ENCODE measurements at regions not wholly inside any gene's neighbourhood (a gene's known extent, or its start where the extent isn't known, plus 50 kb on each side); places are given as distances from the start of the nearest gene placed in this dataset.

DNA sequence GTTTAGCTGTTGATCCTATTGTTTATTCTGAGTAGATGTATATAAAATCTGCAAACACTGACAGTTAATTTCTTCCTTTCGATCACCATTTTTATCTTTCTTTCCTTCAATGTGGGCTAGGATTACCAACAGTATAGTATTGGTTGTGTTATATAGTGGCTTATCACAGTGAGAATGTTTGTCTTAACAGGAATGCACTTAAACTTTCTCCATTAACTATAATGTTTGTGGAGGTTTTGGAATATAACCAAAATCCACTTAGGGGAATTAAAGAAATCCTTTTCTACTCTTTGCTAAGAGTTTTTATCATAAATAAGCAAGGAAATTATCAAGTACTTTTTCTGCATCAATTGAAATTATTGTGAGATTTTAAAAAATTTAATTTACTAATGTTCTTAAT, 244.6 kb downstream of the LACC1 start:
- TF ChIP-seq SIN3A (IDR thresholded peaks at IDR 0.05; ENCODE audit: borderline replicate concordance, insufficient read depth, low read length) (no peak), FOXP2 (optimal IDR thresholded peaks at IDR 0.05; ENCODE audit: borderline replicate concordance, extremely low read depth, extremely low read length, insufficient read depth) (no peak)

DNA sequence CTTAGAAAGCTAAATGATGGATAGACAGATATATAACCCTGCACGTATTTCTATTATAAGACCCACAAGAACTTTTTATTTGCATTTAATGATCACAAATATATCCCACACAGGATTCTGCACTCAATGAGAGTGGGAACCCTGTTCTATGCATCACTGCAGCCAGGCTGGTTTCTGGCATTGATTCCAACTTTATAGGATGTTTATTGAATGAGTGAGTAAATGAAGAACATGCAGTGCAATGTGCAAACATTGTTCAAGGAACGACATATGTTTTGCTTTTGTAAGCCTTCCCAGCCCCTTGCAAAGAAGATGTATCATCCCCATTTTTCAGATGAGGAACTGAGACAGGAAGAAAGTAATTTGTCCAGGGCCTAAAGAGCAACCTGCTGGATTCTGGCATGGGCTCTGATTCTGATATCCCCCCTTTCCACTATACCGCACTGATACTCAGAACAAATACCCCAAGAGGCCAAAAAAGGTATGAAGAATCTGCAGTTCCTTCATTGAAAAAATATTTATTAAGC, 246.3 kb downstream of the LACC1 start:
- TF ChIP-seq, protein P1, sequence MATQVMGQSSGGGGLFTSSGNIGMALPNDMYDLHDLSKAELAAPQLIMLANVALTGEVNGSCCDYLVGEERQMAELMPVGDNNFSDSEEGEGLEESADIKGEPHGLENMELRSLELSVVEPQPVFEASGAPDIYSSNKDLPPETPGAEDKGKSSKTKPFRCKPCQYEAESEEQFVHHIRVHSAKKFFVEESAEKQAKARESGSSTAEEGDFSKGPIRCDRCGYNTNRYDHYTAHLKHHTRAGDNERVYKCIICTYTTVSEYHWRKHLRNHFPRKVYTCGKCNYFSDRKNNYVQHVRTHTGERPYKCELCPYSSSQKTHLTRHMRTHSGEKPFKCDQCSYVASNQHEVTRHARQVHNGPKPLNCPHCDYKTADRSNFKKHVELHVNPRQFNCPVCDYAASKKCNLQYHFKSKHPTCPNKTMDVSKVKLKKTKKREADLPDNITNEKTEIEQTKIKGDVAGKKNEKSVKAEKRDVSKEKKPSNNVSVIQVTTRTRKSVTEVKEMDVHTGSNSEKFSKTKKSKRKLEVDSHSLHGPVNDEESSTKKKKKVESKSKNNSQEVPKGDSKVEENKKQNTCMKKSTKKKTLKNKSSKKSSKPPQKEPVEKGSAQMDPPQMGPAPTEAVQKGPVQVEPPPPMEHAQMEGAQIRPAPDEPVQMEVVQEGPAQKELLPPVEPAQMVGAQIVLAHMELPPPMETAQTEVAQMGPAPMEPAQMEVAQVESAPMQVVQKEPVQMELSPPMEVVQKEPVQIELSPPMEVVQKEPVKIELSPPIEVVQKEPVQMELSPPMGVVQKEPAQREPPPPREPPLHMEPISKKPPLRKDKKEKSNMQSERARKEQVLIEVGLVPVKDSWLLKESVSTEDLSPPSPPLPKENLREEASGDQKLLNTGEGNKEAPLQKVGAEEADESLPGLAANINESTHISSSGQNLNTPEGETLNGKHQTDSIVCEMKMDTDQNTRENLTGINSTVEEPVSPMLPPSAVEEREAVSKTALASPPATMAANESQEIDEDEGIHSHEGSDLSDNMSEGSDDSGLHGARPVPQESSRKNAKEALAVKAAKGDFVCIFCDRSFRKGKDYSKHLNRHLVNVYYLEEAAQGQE (IDR thresholded peaks at IDR 0.05; ENCODE audit: insufficient read depth in 1 of 2, low read depth in 2 of 2, low read length in 2 of 2), result no peak
- TF ChIP-seq POLR2AphosphoS5 (IDR thresholded peaks at IDR 0.05; ENCODE audit: low read depth, low read length), result no peak
- no peak for TF ChIP-seq FOXP2 (optimal IDR thresholded peaks at IDR 0.05; ENCODE audit: borderline replicate concordance, extremely low read depth, extremely low read length, insufficient read depth)
- TF ChIP-seq SIN3A (IDR thresholded peaks at IDR 0.05; ENCODE audit: borderline replicate concordance, insufficient read depth, low read length), result no peak
- no peak for TF ChIP-seq TAF1 (IDR thresholded peaks at IDR 0.05; ENCODE audit: borderline replicate concordance, insufficient read depth, low read length)

DNA sequence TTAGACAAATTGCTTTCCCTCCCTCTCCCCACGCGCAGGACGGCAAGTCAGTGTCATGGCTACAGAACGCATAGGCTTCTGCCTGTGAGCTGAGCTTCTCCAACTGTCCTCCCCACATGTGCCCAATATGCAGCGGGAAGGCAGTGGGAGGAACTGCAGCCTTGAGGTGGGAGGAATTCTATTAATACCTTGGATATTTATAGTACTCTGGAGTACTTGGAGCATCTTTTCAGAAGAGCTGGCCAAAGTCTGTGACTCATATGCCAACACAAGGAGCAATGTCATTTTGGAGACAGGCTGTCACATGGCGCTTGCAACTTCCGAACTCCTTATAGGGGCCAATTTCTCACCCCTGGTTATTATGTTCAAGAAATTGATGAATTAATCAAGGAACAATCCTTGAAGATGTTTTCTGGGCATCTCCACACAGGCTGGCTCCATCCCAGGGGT, 245.0 kb upstream of the SERP2 start:
- TF ChIP-seq FOXP2 (optimal IDR thresholded peaks at IDR 0.05; ENCODE audit: borderline replicate concordance, extremely low read depth, extremely low read length, insufficient read depth) (no peak), TAF1 (IDR thresholded peaks at IDR 0.05; ENCODE audit: borderline replicate concordance, insufficient read depth, low read length) (no peak), POLR2AphosphoS5 (IDR thresholded peaks at IDR 0.05; ENCODE audit: low read depth, low read length) (no peak), SIN3A (IDR thresholded peaks at IDR 0.05; ENCODE audit: borderline replicate concordance, insufficient read depth, low read length) (no peak)
- TF ChIP-seq, protein P1 (IDR thresholded peaks at IDR 0.05; ENCODE audit: insufficient read depth in 1 of 2, low read depth in 2 of 2, low read length in 2 of 2), result no peak

DNA sequence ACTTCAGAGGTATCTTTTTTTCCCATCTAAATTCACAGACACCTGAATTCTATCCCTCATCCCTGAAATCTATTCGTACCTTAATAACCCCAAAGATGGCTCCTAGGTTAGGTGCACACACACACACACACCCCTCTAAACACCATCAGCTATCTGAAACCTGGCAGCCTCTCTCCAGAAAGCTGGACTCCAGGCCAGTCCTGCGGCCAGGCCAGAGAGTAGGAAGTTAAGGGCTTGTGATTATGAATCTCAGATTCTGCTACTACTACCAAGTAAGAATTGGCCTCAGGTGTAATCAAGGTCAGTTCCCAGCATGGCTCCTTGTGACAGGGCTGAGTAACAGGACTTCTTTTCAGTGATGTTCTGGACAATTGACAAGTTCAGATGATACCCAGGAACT, 244.2 kb upstream of the SERP2 start:
- TF ChIP-seq POLR2AphosphoS5 (IDR thresholded peaks at IDR 0.05; ENCODE audit: low read depth, low read length) (no peak), TAF1 (IDR thresholded peaks at IDR 0.05; ENCODE audit: borderline replicate concordance, insufficient read depth, low read length) (no peak), FOXP2 (optimal IDR thresholded peaks at IDR 0.05; ENCODE audit: borderline replicate concordance, extremely low read depth, extremely low read length, insufficient read depth) (no peak), SIN3A (IDR thresholded peaks at IDR 0.05; ENCODE audit: borderline replicate concordance, insufficient read depth, low read length) (no peak)
- TF ChIP-seq, protein P1 (IDR thresholded peaks at IDR 0.05; ENCODE audit: insufficient read depth in 1 of 2, low read depth in 2 of 2, low read length in 2 of 2), result no peak

DNA sequence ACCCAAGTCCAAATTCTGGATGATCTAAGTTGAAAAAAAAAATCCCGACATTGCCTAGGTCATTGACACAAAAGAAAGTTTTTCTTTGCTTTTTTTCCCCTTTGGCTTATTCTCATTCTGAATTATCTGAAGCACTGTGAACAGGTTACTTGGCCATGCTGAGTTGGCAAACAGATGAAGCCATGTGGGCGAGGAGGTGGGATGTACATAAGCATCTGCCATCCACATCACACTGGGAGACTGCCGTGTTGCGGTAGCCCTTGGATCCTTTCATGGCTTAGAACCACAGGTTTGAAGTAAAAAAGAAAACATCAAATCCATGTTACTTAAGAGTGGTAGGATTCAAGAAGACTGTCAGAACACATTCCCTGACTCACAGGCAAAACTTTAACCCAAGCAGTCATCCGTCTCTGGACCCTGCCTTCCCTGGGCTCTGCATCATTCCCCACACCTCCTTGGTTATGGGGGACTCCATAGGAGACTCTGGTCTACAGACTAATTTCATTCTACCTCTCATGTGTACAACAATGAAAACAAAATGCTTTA, 242.5 kb upstream of the SERP2 start:
- TF ChIP-seq, protein P1 (IDR thresholded peaks at IDR 0.05; ENCODE audit: insufficient read depth in 1 of 2, low read depth in 2 of 2, low read length in 2 of 2), result no peak
- TF ChIP-seq FOXP2 (optimal IDR thresholded peaks at IDR 0.05; ENCODE audit: borderline replicate concordance, extremely low read depth, extremely low read length, insufficient read depth) (no peak), POLR2AphosphoS5 (IDR thresholded peaks at IDR 0.05; ENCODE audit: low read depth, low read length) (no peak), TAF1 (IDR thresholded peaks at IDR 0.05; ENCODE audit: borderline replicate concordance, insufficient read depth, low read length) (no peak), SIN3A (IDR thresholded peaks at IDR 0.05; ENCODE audit: borderline replicate concordance, insufficient read depth, low read length) (no peak)

Measured in PFSK-1 (cell line).